DOHH2 (cell line): ENCODE measurements at regions not wholly inside any gene's neighbourhood (a gene's known extent, or its start where the extent isn't known, plus 50 kb on each side); places are given as distances from the start of the nearest gene placed in this dataset.

Experiments
- EZH2phosphoT487 ChIP-seq: fragments of 200-600 bp; sonication (generic); IDR thresholded peaks from 2 replicates; pipeline ENCODE4 v1.6.1; 2017; ENCODE audit warnings: borderline replicate concordance, mild to moderate bottlenecking, antibody characterized with exemption, low read length, moderate library complexity, mixed read lengths
- TF ChIP-seq, protein P1 (sequence below): fragments of 200-600 bp; sonication (generic); IDR thresholded peaks from one replicate; pipeline ENCODE4 v1.5.1; 2014; ENCODE audit warnings: antibody characterized with exemption, mild to moderate bottlenecking, low read depth, low read length; ENCODE audit not compliant: poor library complexity, severe bottlenecking

- TF ChIP-seq, protein P1, sequence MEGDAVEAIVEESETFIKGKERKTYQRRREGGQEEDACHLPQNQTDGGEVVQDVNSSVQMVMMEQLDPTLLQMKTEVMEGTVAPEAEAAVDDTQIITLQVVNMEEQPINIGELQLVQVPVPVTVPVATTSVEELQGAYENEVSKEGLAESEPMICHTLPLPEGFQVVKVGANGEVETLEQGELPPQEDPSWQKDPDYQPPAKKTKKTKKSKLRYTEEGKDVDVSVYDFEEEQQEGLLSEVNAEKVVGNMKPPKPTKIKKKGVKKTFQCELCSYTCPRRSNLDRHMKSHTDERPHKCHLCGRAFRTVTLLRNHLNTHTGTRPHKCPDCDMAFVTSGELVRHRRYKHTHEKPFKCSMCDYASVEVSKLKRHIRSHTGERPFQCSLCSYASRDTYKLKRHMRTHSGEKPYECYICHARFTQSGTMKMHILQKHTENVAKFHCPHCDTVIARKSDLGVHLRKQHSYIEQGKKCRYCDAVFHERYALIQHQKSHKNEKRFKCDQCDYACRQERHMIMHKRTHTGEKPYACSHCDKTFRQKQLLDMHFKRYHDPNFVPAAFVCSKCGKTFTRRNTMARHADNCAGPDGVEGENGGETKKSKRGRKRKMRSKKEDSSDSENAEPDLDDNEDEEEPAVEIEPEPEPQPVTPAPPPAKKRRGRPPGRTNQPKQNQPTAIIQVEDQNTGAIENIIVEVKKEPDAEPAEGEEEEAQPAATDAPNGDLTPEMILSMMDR, result no peak
- TF ChIP-seq EZH2phosphoT487, result no peak
These were observed 65.6 kb upstream of the PLXNA2 start for GRCh38 chr1:208309771-208310170.
